SK-N-SH (cell line): ENCODE measurements at regions not wholly inside any gene's neighbourhood (a gene's known extent, or its start where the extent isn't known, plus 50 kb on each side); places are given as distances from the start of the nearest gene placed in this dataset.

ENCODE experiments used
- CTCF ChIA-PET: fragments of 300-600, 350-600 bp; formaldehyde crosslinking; extraction: SDS; loops from one replicate; lab custom pipeline; 2021; lab: Yijun Ruan, JAX
- POLR2A ChIA-PET: fragments of 350-600 bp; sonication (Branson Sonifier 250); formaldehyde crosslinking; extraction: SDS; loops from one replicate; lab custom pipeline; 2020; ENCODE audit warnings: antibody characterized with exemption, inconsistent platforms; lab: Yijun Ruan, JAX
- DNase-seq: peaks from one replicate; pipeline ENCODE4 v3.0.0; 2012
- H2AFZ ChIP-seq: fragments of 200-600 bp; sonication (generic); 2 replicates; pipeline ENCODE4 v1.8.1; 2016; ENCODE audit warnings: antibody characterized with exemption, mild to moderate bottlenecking, low read depth
- H3F3A ChIP-seq: fragments of 200-600 bp; sonication (generic); replicated peaks from 2 replicates; pipeline ENCODE3; 2016; ENCODE audit warnings: antibody characterized with exemption, mild to moderate bottlenecking; ENCODE audit not compliant: insufficient read depth
- H3K27ac ChIP-seq, 2 experiments: fragments of 200-500 bp in 1 of 2; fragments of 200-600 bp in 1 of 2; sonication (Bioruptor generic) in 1 of 2; sonication (generic), shearing (Covaris generic) in 1 of 2; 2 replicates each; pipeline versions ENCODE4 v1.5.1 to v1.6.1; 2014 to 2016; ENCODE audit warnings: low read depth in 2 of 2, inconsistent platforms in 1 of 2, low read length in 1 of 2, mild to moderate bottlenecking in 1 of 2, mixed read lengths in 1 of 2
- H3K27me3 ChIP-seq: fragments of 200-600 bp; sonication (generic), shearing (Covaris generic); 2 replicates; pipeline ENCODE4 v1.6.1; 2016; ENCODE audit warnings: mixed run types; ENCODE audit not compliant: insufficient read depth
- H3K36me3 ChIP-seq, 2 experiments: fragments of 200-500 bp in 1 of 2; fragments of 200-600 bp in 1 of 2; sonication (Bioruptor generic) in 1 of 2; sonication (generic) in 1 of 2; replicated peaks in 1 of 2; 2 replicates each; pipeline versions ENCODE3 to v1.5.1; 2014 to 2016; ENCODE audit warnings: low read length in 1 of 2, mild to moderate bottlenecking in 1 of 2; ENCODE audit not compliant: insufficient read depth in 2 of 2, control insufficient read depth in 1 of 2
- H3K4me1 ChIP-seq, 2 experiments: fragments of 200-500 bp in 1 of 2; fragments of 200-600 bp in 1 of 2; sonication (Bioruptor generic) in 1 of 2; sonication (generic), shearing (Covaris generic) in 1 of 2; 2 replicates each; pipeline versions ENCODE4 v1.5.1 to v1.6.1; 2014 to 2016; ENCODE audit warnings: low read depth in 1 of 2, low read length in 1 of 2, mixed run types in 1 of 2; ENCODE audit not compliant: insufficient read depth in 2 of 2, control insufficient read depth in 1 of 2
- H3K4me2 ChIP-seq: fragments of 200-600 bp; sonication (generic), shearing (Covaris generic); 2 replicates; pipeline ENCODE4 v1.6.1; 2017; ENCODE audit warnings: mixed run types
- H3K4me3 ChIP-seq, 2 experiments: fragments of 200-500 bp in 1 of 2; fragments of 200-600 bp in 1 of 2; sonication (Bioruptor generic) in 1 of 2; sonication (generic), shearing (Covaris generic) in 1 of 2; 2 replicates each; pipeline versions ENCODE4 v1.5.1 to v1.8.1; 2014 to 2016; ENCODE audit warnings: low read depth in 2 of 2, inconsistent platforms in 1 of 2, low read length in 1 of 2, mild to moderate bottlenecking in 1 of 2, mixed read lengths in 1 of 2, moderate library complexity in 1 of 2
- H3K79me2 ChIP-seq: fragments of 200-600 bp; sonication (generic); 2 replicates; pipeline ENCODE4 v1.8.1; 2017; ENCODE audit warnings: mild to moderate bottlenecking; ENCODE audit not compliant: insufficient read depth
- H3K9ac ChIP-seq: fragments of 200-600 bp; sonication (generic); 2 replicates; pipeline ENCODE4 v1.6.1; 2017; ENCODE audit warnings: mixed run types
- H3K9me2 ChIP-seq: fragments of 200-600 bp; sonication (generic); 2 replicates; pipeline ENCODE4 v1.6.1; 2017; ENCODE audit warnings: mixed run types
- H3K9me3 ChIP-seq: fragments of 200-600 bp; sonication (generic); 2 replicates; pipeline ENCODE4 v1.6.1; 2017; ENCODE audit warnings: mixed run types, mild to moderate bottlenecking, moderate library complexity
- H4K20me1 ChIP-seq: fragments of 200-600 bp; sonication (generic); 2 replicates; pipeline ENCODE4 v1.6.1; 2017; ENCODE audit warnings: mild to moderate bottlenecking, mixed run types; ENCODE audit not compliant: insufficient read depth
- CTCF ChIP-seq: fragments of 200-600 bp; sonication (generic); IDR thresholded peaks from 2 replicates; pipeline ENCODE4 v1.6.1; 2017; ENCODE audit warnings: antibody characterized with exemption, mild to moderate bottlenecking, moderate library complexity
- EP300 ChIP-seq, 2 experiments: IDR thresholded peaks; 2 replicates each; pipeline versions ENCODE4 v1.4.0 to v1.6.1; 2012; ENCODE audit warnings: borderline replicate concordance in 1 of 2, low read depth in 1 of 2, low read length in 1 of 2
- FOXJ3 ChIP-seq: sonication (generic); formaldehyde crosslinking; IDR thresholded peaks from 2 replicates; pipeline ENCODE4 v1.5.1; 2020; ENCODE audit warnings: mild to moderate bottlenecking, missing genetic modification reagents
- FOXM1 ChIP-seq: IDR thresholded peaks from 2 replicates; pipeline ENCODE4 v1.4.0; 2012; ENCODE audit warnings: low read depth, mild to moderate bottlenecking
- GATA2 ChIP-seq: sonication (generic); formaldehyde crosslinking; IDR thresholded peaks from 2 replicates; pipeline ENCODE4 v1.5.0; 2020; ENCODE audit warnings: mild to moderate bottlenecking, missing genetic modification reagents
- IRF3 ChIP-seq: fragments of 150-350 bp; IDR thresholded peaks from 2 replicates; pipeline ENCODE4 v1.6.1; 2016; ENCODE audit warnings: mild to moderate bottlenecking, low read depth, low read length
- JUND ChIP-seq: IDR thresholded peaks from 2 replicates; pipeline ENCODE4 v1.4.0; 2012
- MAX ChIP-seq: IDR thresholded peaks from 2 replicates; pipeline ENCODE4 v1.4.0; 2012; ENCODE audit warnings: low read depth
- MXI1 ChIP-seq: IDR thresholded peaks from 2 replicates; pipeline ENCODE4 v1.6.1; 2012; ENCODE audit warnings: mild to moderate bottlenecking, low read depth, low read length, improper control_type of control experiment
- RXRA ChIP-seq: IDR thresholded peaks from 2 replicates; pipeline ENCODE4 v1.4.0; 2012; ENCODE audit warnings: low read depth, mild to moderate bottlenecking, borderline replicate concordance
- SIN3A ChIP-seq: IDR thresholded peaks from 2 replicates; pipeline ENCODE4 v1.6.1; 2012; ENCODE audit warnings: low read depth, mild to moderate bottlenecking, low read length, moderate library complexity, borderline replicate concordance
- TAF1 ChIP-seq: IDR thresholded peaks from 2 replicates; pipeline ENCODE4 v1.6.1; 2012; ENCODE audit warnings: low read depth, mild to moderate bottlenecking, low read length, moderate library complexity, borderline replicate concordance
- ZBTB33 ChIP-seq: IDR thresholded peaks from 2 replicates; pipeline ENCODE4 v1.4.0; 2012; ENCODE audit warnings: low read depth, borderline replicate concordance
- WGBS: methylation state at CpG from one replicate; pipeline ENCODE4 v1.1.6; 2017; ENCODE audit warnings: low lambda C conversion rate; 5-methylcytosine and 5-hydroxymethylcytosine counted together

GRCh38 chr1:182200025-182200812 lies 138.7 kb upstream of the ZNF648 start (continued):
- TF ChIP-seq ZBTB33 (no peak), SIN3A (no peak), JUND (no peak), MXI1 (no peak), GATA2 (no peak), TAF1 (no peak), FOXJ3 (CRISPR knock-in tag) (no peak), RXRA (no peak)
- TF ChIP-seq, all 33 proteins: peak for 0

- Histone ChIP-seq H3K4me2 (no peak overlapping the region), H3K36me3 (no peaks in the 10 kb centered on the region), H3K9ac (no peak overlapping the region), H3K27me3 (no peaks in the 10 kb centered on the region), H3K4me3 (no peak overlapping the region), H3F3A (no peaks in the 10 kb centered on the region), H3K9me3 (no peaks in the 10 kb centered on the region), H3K4me1 (no peaks in the 10 kb centered on the region), H2AFZ (no peak overlapping the region), H3K27ac (no peak overlapping the region), H3K9me2 (no peaks in the 10 kb centered on the region), H4K20me1 (no peaks in the 10 kb centered on the region), H3K79me2 (no peaks in the 10 kb centered on the region)
- 36% methylated on average over 4 of the region's 4 CpGs for WGBS
- CTCF ChIA-PET: interaction anchor here (0.7 to 5.1 kb wide), 7 partner anchors 16 to 199 kb away, joined by 3 to 25 read pairs (median 3); no protein-coding TSS in a partner anchor
- POLR2A ChIA-PET: no interaction called here
- no peak for TF ChIP-seq IRF3
- no peak for TF ChIP-seq FOXM1
- TF ChIP-seq CTCF: no peak
- TF ChIP-seq MXI1: no peak
- no peak for TF ChIP-seq EP300 (IDR thresholded peaks at IDR 0.05; ENCODE audit: borderline replicate concordance in 1 of 2, low read depth in 1 of 2, low read length in 1 of 2)
- no peak for TF ChIP-seq MAX
- no peak for TF ChIP-seq TAF1
- DNase-seq: no peak
Measured at GRCh38 chr1:182198006-182198605, 136.6 kb upstream of the ZNF648 start.
